SU-DHL-6 (cell line): ENCODE measurements at regions not wholly inside any gene's neighbourhood (a gene's known extent, or its start where the extent isn't known, plus 50 kb on each side); places are given as distances from the start of the nearest gene placed in this dataset.

Experiments used
- H2AFZ ChIP-seq: fragments of 200-600 bp; sonication (generic); 2 replicates; pipeline ENCODE4 v1.6.1; 2014; ENCODE audit warnings: low read depth, mild to moderate bottlenecking, moderate library complexity, mixed read lengths, antibody characterized with exemption, low read length; ENCODE audit not compliant: severe bottlenecking
- H3F3A ChIP-seq: fragments of 200-600 bp; shearing (Covaris generic); 2 replicates; pipeline ENCODE4 v1.6.0; 2016; ENCODE audit warnings: antibody characterized with exemption, mild to moderate bottlenecking; ENCODE audit not compliant: insufficient read depth
- H3K27ac ChIP-seq: fragments of 200-600 bp; sonication (generic); 2 replicates; pipeline ENCODE4 v1.5.1; 2016; ENCODE audit warnings: low read depth, mild to moderate bottlenecking, low read length, moderate library complexity, mixed read lengths
- H3K27me3 ChIP-seq: fragments of 200-600 bp; sonication (generic), shearing (Covaris generic); 2 replicates; pipeline ENCODE4 v1.6.0; 2014; ENCODE audit warnings: mild to moderate bottlenecking, low read length
- H3K36me3 ChIP-seq: fragments of 200-600 bp; sonication (generic); 2 replicates; pipeline ENCODE4 v1.6.1; 2014; ENCODE audit warnings: mild to moderate bottlenecking, low read length, mixed read lengths
- H3K4me2 ChIP-seq: fragments of 300-600, 200-600 bp; shearing (Covaris generic), sonication (generic); 2 replicates; pipeline ENCODE4 v1.6.0; 2014; ENCODE audit warnings: low read length, low read depth, mild to moderate bottlenecking; ENCODE audit not compliant: poor library complexity, severe bottlenecking
- H3K4me3 ChIP-seq: fragments of 200-600 bp; sonication (generic); 2 replicates; pipeline ENCODE4 v1.5.1; 2014; ENCODE audit warnings: antibody characterized with exemption, low read length, mild to moderate bottlenecking, mixed read lengths; ENCODE audit not compliant: insufficient read depth, poor library complexity, severe bottlenecking
- H3K79me2 ChIP-seq: fragments of 200-600 bp; sonication (generic); 2 replicates; pipeline ENCODE4 v1.6.1; 2014; ENCODE audit warnings: mild to moderate bottlenecking, low read length, moderate library complexity; ENCODE audit not compliant: insufficient read depth
- H3K9ac ChIP-seq: fragments of 200-600 bp; sonication (generic); 2 replicates; pipeline ENCODE4 v1.7.0; 2014; ENCODE audit warnings: mild to moderate bottlenecking, low read length
- H3K9me2 ChIP-seq: fragments of 200-600 bp; sonication (generic); replicated peaks from 2 replicates; pipeline ENCODE4 v1.6.1; 2014; ENCODE audit warnings: low read length; ENCODE audit not compliant: insufficient read depth
- H3K9me3 ChIP-seq: fragments of 200-600 bp; sonication (generic); 2 replicates; pipeline ENCODE4 v1.6.1; 2014; ENCODE audit warnings: low read length, mixed read lengths; ENCODE audit not compliant: insufficient read depth
- H4K20me1 ChIP-seq: fragments of 200-600 bp; sonication (generic); 2 replicates; pipeline ENCODE4 v1.6.1; 2014; ENCODE audit warnings: low read depth, mild to moderate bottlenecking, antibody characterized with exemption, low read length, moderate library complexity, mixed read lengths
- CTCF ChIP-seq: fragments of 200-600 bp; sonication (generic); IDR thresholded peaks from one replicate; pipeline ENCODE4 v1.5.1; 2017; ENCODE audit warnings: antibody characterized with exemption, mild to moderate bottlenecking, low read length, moderate library complexity; ENCODE audit not compliant: insufficient read depth, poor library complexity, severe bottlenecking
- EZH2phosphoT487 ChIP-seq: fragments of 200-600 bp; sonication (generic), shearing (Covaris generic); conservative IDR thresholded peaks from 2 replicates; pipeline ENCODE4 v1.6.1; 2018; ENCODE audit warnings: mild to moderate bottlenecking, antibody characterized with exemption, low read length, moderate library complexity, mixed read lengths

- Histone ChIP-seq H4K20me1 (no peaks in the 10 kb centered on the region), H3K9me2 (no peaks in the 10 kb centered on the region), H3K9me3 (0 out of 2 replicates have a peak, but pooled peaks cover 3% of the 10 kb centered on the region), H3K36me3 (no peaks in the 10 kb centered on the region), H3K4me3 (no peak overlapping the region), H3K4me2 (no peak overlapping the region), H2AFZ (no peak overlapping the region), H3K27me3 (no peaks in the 10 kb centered on the region), H3K27ac (no peak overlapping the region), H3K9ac (no peak overlapping the region), H3K79me2 (no peaks in the 10 kb centered on the region), H3F3A (no peaks in the 10 kb centered on the region)
- TF ChIP-seq CTCF (no peak), EZH2phosphoT487 (no peak)
These were observed 931.7 kb upstream of the B3GALT2 start for GRCh38 chr1:194118086-194118485.

- Histone ChIP-seq H3K36me3 (no peaks in the 10 kb centered on the region), H3K79me2 (no peaks in the 10 kb centered on the region), H3K9me3 (0 out of 2 replicates have a peak, but pooled peaks cover 3% of the 10 kb centered on the region), H2AFZ (no peak overlapping the region), H3K9ac (no peak overlapping the region), H3K27ac (no peak overlapping the region), H3F3A (no peaks in the 10 kb centered on the region), H3K4me2 (no peak overlapping the region), H3K27me3 (no peaks in the 10 kb centered on the region), H3K4me3 (no peak overlapping the region), H4K20me1 (no peaks in the 10 kb centered on the region), H3K9me2 (no peaks in the 10 kb centered on the region)
- TF ChIP-seq CTCF (no peak), EZH2phosphoT487 (no peak)
These were observed 931.2 kb upstream of the B3GALT2 start for GRCh38 chr1:194117582-194117981.

- no peaks in the 10 kb centered on the region for H3F3A ChIP-seq
- H3K4me3 ChIP-seq, result no peak overlapping the region
- H3K9ac ChIP-seq, result no peak overlapping the region
- no peaks in the 10 kb centered on the region for H3K79me2 ChIP-seq
- H2AFZ ChIP-seq, result peak overlapping the region; percentile 81
- TF ChIP-seq CTCF (no peak), EZH2phosphoT487 (no peak)
- no peak overlapping the region for H3K4me2 ChIP-seq
- H3K9me3 ChIP-seq, result no peaks in the 10 kb centered on the region
- H3K27me3 ChIP-seq, result no peaks in the 10 kb centered on the region
- no peaks in the 10 kb centered on the region for H3K9me2 ChIP-seq
- H3K27ac ChIP-seq, result no peak overlapping the region
- no peaks in the 10 kb centered on the region for H4K20me1 ChIP-seq
- no peaks in the 10 kb centered on the region for H3K36me3 ChIP-seq
These were observed 927.9 kb upstream of the B3GALT2 start for GRCh38 chr1:194114288-194114687.
